Muscle of back (tissue), 3 donors: ENCODE measurements at regions not wholly inside any gene's neighbourhood (a gene's known extent, or its start where the extent isn't known, plus 50 kb on each side); places are given as distances from the start of the nearest gene placed in this dataset.

Experiments used
- DNase-seq, 3 donors: peaks; one replicate each; pipeline versions ENCODE4 v3.0.0 to v3.0.0-alpha.2; 2013

DNA sequence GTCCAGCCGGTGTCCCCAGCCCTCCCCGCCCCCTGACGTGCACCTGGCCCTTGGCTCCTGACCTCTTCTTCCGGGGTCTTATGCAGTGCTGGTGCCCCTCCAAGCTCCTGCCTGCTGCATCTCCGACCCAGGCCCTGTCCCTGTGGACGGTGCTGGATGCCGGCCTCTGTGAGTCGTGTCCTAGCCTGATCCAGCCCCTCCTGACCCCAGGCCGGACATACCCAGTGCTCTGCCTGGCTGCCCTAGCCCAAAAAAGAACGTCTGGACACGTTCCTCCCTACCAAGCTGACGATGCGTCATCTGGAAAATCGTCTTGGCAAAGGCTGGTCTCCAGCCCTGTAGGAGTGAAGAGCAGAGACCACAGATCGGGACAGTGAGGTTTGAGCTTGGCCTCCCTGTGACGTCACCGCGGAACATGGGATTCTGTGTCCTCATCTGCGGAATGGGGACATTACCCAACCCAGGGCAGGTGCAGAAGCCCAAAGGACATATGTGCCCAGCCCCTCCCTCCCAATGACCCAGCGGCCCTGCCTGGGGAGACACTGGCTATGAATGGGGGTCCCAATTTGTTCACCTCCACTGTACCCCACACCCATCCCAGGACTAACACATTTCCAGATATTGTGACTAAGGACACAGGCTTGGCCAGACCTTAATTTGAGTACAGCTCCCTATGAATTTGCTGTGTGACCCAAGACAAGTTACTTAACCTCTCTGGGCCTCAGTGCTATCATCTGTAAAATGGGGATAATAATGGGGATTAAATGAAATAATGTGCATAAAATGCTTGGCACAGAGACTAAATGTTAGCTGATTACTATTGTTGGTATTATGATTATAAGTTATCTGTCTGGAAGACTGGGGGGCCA, 51.0 kb upstream of the BCL11B start:
- DNase-seq: peak in 1 of 3 donors; percentile 28

DNA sequence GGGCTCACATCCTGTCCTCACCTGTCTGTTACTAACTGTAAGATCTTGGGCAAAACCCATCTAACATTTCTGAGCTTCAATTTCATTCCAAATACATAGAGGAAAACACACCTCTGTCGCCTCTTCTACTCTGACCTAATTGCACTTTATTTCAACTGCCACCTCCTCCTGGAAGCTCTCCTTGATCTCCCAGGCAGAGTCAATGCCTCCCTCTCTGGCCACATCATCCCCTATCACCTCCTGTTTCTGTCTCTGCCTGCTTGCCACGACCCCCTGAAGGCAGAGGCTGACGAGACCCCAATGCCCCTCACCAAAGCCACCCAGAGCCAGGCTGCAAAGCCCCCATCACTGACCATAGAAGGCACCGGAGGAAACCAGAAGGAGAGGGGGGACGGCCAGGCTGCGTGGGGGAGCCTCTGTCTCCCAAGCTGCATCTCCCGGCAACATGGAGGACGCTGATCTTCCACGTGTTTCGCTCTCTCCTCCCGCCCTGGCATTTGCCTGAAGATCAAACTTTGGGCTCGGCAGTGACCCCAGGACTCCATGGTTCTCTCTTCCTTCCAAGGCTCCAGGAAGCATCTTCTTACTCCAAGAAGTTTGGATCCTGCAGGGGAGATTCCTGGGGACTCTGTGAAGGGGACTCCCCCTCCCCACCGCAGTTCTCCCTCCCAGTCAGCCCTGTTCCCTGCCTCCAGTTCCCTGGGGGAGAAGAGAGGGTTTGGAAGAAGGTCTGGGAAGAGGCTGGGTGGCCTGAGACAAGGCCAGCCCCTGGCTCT, 50.1 kb upstream of the BCL11B start:
- no peak for DNase-seq
